ENCODE measurements at regions not wholly inside any gene's neighbourhood (a gene's known extent, or its start where the extent isn't known, plus 50 kb on each side); places are given as distances from the start of the nearest gene placed in this dataset.

DNA sequence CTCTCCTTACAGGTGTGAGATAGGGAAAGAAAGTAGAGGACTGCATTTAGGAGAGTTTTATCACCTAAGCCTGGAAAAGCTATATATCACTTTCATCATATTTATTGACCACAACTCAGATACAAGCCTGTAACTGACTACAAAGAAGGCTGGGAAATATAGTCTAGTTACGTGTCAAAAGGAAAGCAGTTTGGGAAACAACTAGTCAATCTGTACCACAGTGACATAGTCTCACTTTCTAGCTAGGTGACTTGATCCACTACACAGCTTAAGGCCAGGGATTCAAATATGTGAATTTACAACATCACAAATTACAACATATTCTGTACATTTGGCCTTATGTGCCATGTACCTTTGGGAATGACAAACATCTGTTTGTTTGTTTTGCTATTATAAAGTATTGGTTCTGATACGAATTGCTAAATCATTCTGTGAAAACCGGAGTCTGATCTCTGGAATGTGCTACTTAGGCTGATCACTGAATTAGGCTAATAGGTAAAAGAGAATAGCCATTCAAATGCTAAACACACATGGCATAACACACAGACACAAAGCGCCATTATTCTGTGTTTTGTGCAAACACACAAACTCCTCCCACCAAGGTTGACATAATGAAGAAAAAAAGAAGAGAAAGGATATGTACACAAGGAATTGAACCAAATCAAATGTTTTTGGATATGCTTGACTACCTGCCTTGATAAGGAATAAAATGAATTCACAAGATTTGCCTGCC is 279.8 kb downstream of the DUSP6 start:
- TF ChIP-seq, protein P1, sequence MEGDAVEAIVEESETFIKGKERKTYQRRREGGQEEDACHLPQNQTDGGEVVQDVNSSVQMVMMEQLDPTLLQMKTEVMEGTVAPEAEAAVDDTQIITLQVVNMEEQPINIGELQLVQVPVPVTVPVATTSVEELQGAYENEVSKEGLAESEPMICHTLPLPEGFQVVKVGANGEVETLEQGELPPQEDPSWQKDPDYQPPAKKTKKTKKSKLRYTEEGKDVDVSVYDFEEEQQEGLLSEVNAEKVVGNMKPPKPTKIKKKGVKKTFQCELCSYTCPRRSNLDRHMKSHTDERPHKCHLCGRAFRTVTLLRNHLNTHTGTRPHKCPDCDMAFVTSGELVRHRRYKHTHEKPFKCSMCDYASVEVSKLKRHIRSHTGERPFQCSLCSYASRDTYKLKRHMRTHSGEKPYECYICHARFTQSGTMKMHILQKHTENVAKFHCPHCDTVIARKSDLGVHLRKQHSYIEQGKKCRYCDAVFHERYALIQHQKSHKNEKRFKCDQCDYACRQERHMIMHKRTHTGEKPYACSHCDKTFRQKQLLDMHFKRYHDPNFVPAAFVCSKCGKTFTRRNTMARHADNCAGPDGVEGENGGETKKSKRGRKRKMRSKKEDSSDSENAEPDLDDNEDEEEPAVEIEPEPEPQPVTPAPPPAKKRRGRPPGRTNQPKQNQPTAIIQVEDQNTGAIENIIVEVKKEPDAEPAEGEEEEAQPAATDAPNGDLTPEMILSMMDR (IDR thresholded peaks at IDR 0.05), result no peak
- H3K4me1 ChIP-seq, result no peaks in the 10 kb centered on the region
- DNase-seq (ENCODE audit: low spot score in 2 of 2), result no peak
- H3K9me3 ChIP-seq, result no peaks in the 10 kb centered on the region
- H3K27me3 ChIP-seq, result no peaks in the 10 kb centered on the region
- H3K27ac ChIP-seq, result no peak overlapping the region
- intact Hi-C loops (cut with DNase I), result no loop called here
- H3K4me3 ChIP-seq, result no peak overlapping the region
- H3K36me3 ChIP-seq, result no peaks in the 10 kb centered on the region

DNA sequence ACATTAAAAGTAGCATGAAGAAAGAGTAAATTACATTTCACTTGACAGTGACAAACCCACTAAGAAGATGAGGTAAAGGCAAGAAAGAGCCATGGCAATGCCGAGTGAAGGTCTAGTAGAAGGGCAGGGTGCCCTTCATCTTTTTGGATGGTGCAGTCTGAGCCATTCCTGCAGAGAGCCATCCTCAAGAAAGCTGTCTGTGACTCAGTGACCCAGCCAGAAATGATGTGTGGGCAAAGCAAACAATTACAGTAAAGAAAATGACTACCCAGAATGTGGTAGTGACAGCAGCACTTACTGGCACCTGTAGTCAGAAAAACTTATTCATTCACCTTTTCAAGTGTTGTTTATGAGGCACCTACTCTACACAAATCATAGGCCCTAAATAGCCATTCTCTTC is 281.7 kb downstream of the DUSP6 start:
- Histone ChIP-seq H3K27ac (no peak overlapping the region), H3K9me3 (no peaks in the 10 kb centered on the region), H3K27me3 (no peaks in the 10 kb centered on the region), H3K4me3 (no peak overlapping the region), H3K36me3 (no peaks in the 10 kb centered on the region), H3K4me1 (no peaks in the 10 kb centered on the region)
- intact Hi-C loops (cut with DNase I), result no loop called here
- TF ChIP-seq, protein P1 (IDR thresholded peaks at IDR 0.05), result no peak
- no peak for DNase-seq (ENCODE audit: low spot score in 2 of 2)

DNA sequence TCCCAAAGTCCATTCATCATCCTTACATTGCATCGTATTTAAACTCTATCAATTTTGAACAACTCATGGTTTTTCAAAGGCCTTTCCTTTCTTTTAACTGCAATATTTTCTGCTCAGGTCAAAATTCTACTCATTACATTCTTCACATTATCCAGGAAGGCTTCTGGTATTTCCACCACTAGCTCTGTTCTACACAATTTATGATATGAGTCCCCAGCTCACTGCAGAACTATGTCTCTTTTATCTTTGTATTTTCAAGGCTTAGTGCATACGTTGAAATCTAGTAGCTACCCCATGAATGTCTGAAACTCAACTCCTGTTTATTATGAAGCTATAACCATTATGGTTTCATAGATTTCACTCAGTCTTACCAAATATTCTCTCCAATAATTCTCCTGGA is 282.9 kb downstream of the DUSP6 start:
- no peak for DNase-seq (ENCODE audit: low spot score in 2 of 2)
- H3K4me1 ChIP-seq, result no peaks in the 10 kb centered on the region
- no peak overlapping the region for H3K27ac ChIP-seq
- H3K9me3 ChIP-seq, result no peaks in the 10 kb centered on the region
- no peak overlapping the region for H3K4me3 ChIP-seq
- no peaks in the 10 kb centered on the region for H3K27me3 ChIP-seq
- H3K36me3 ChIP-seq, result no peaks in the 10 kb centered on the region
- TF ChIP-seq, protein P1 (IDR thresholded peaks at IDR 0.05), result no peak
- intact Hi-C loops (cut with DNase I), result no loop called here

DNA sequence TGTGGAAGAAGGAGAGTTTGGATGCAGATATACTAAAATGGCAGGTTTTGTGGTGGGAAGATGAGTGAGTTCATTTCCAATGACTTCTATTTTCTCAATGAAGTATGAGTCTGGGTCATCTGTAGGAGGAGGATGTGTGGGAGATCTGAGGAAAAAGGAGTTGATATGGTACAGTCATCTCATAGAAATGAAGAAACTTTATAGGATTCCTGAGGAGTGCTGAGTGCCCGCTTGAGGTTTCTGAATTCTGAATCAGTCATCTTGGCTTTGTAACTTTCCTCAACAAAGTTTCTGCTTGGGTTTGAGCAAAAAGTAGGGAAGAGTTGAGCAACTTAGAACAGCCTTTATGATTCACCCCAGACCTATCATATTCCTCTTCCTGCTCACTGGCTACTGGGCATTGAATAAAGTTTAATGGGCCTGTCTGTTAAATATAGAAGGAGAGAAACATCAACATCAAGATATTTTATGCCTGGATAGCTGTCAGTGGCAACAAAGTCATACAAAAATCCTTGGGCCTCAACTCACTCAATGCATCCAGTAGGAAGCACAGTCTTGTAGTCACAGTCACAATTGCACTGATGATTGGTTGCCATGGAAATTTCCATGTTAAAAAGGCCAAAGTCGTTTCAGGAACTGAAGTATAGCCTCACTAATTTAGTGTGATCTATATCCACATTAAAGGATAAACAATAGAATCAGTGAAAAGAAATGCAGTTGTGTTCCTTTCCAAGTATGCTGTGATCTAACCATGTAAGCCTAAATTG is 284.7 kb downstream of the DUSP6 start:
- DNase-seq (ENCODE audit: low spot score in 2 of 2), result no peak
- intact Hi-C loops (cut with DNase I), result no loop called here
- Histone ChIP-seq H3K4me3 (no peak overlapping the region), H3K9me3 (no peaks in the 10 kb centered on the region), H3K36me3 (no peaks in the 10 kb centered on the region), H3K27me3 (no peaks in the 10 kb centered on the region), H3K27ac (no peak overlapping the region), H3K4me1 (no peaks in the 10 kb centered on the region)
- TF ChIP-seq, protein P1 (IDR thresholded peaks at IDR 0.05), result no peak

DNA sequence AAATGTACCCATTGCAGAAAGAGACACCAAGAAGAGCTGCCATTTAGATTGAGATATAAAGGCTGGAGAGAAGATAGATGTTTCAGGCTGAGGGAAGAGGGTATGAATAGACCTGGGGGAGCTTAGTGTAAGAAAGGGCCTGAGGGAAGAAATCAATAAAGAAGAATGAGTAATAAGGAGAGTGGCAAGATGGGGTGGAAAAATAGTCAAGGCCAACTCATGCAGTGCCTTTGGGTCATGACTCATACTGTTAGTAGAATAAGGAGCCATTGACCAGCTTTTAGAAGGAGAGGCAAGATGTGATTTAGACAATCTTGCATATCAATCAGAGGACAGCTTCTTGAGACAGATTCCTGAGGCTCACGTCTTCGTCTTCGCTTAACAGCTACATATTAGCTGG is 287.5 kb downstream of the DUSP6 start:
- Histone ChIP-seq H3K4me1 (no peaks in the 10 kb centered on the region), H3K4me3 (no peak overlapping the region), H3K36me3 (no peaks in the 10 kb centered on the region), H3K9me3 (no peaks in the 10 kb centered on the region), H3K27ac (no peak overlapping the region), H3K27me3 (no peaks in the 10 kb centered on the region)
- DNase-seq (ENCODE audit: low spot score in 2 of 2), result no peak
- TF ChIP-seq, protein P1 (IDR thresholded peaks at IDR 0.05), result no peak
- intact Hi-C loops (cut with DNase I), result no loop called here
